ENCODE measurements at regions not wholly inside any gene's neighbourhood (a gene's known extent, or its start where the extent isn't known, plus 50 kb on each side); places are given as distances from the start of the nearest gene placed in this dataset.

DNA sequence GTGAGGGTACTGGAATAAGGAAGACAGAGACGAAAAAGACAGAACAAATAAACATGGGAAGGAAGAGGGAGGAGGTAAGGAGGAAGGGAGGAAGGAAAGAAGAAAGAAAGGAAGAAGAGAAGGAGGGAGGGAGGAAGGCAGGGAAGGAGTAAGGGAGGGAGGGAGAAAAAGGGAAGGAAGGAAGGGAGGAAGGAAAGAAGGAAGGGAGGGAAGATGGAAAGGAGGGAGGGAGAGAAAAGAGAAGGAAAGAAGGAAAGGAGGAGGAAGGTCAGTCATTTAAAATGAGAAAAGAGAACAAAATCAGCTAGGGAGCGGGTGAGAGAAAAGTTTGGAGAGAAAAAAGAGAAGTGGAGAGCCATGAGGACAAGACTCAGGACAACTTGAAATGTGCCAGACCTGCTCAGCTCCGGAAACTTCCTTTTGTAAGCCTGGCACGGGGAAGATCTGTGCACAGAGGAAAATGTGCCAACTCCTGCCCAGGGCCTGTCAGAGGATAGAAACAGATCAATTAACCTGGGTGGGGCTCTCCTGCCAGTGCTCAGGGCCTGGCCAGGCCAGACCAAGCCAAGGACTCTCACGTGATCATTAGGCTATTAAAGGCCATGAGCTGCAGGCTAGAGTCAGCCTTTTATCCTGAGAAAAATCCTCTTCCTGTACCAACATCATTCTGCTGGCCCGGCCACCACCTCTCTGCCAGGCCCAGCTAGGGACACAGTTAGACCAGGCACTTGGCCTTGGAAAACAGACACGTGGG is 50.1 kb upstream of the BCL6 start:
- no peak for TF ChIP-seq POLR2A (IDR thresholded peaks at IDR 0.05)
- TF ChIP-seq, protein P1, sequence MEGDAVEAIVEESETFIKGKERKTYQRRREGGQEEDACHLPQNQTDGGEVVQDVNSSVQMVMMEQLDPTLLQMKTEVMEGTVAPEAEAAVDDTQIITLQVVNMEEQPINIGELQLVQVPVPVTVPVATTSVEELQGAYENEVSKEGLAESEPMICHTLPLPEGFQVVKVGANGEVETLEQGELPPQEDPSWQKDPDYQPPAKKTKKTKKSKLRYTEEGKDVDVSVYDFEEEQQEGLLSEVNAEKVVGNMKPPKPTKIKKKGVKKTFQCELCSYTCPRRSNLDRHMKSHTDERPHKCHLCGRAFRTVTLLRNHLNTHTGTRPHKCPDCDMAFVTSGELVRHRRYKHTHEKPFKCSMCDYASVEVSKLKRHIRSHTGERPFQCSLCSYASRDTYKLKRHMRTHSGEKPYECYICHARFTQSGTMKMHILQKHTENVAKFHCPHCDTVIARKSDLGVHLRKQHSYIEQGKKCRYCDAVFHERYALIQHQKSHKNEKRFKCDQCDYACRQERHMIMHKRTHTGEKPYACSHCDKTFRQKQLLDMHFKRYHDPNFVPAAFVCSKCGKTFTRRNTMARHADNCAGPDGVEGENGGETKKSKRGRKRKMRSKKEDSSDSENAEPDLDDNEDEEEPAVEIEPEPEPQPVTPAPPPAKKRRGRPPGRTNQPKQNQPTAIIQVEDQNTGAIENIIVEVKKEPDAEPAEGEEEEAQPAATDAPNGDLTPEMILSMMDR (IDR thresholded peaks at IDR 0.05) = no peak
